Endothelial cell (in vitro differentiated cells): ENCODE measurements at regions not wholly inside any gene's neighbourhood (a gene's known extent, or its start where the extent isn't known, plus 50 kb on each side); places are given as distances from the start of the nearest gene placed in this dataset.

ENCODE experiments used
- DNase-seq: peaks from one replicate; pipeline ENCODE4 v3.0.0; 2021; ENCODE audit warnings: low spot score
- H3K27ac Mint-ChIP-seq: one replicate; pipeline ENCODE4 v1.8.0; 2021; ENCODE audit warnings: mixed read lengths, inconsistent platforms; ENCODE audit not compliant: unreplicated experiment
- H3K27me3 Mint-ChIP-seq: one replicate; pipeline ENCODE4 v1.8.0; 2021; ENCODE audit warnings: mild to moderate bottlenecking, moderate library complexity, mixed read lengths, inconsistent platforms; ENCODE audit not compliant: unreplicated experiment
- H3K36me3 Mint-ChIP-seq: one replicate; pipeline ENCODE4 v1.8.0; 2021; ENCODE audit warnings: mild to moderate bottlenecking, low read depth, mixed read lengths, inconsistent platforms; ENCODE audit not compliant: unreplicated experiment
- H3K4me1 Mint-ChIP-seq: one replicate; pipeline ENCODE4 v1.8.0; 2021; ENCODE audit warnings: mild to moderate bottlenecking, mixed read lengths, inconsistent platforms; ENCODE audit not compliant: unreplicated experiment
- H3K4me3 Mint-ChIP-seq: one replicate; pipeline ENCODE4 v1.8.0; 2021; ENCODE audit warnings: mild to moderate bottlenecking, mixed read lengths, inconsistent platforms; ENCODE audit not compliant: unreplicated experiment
- H3K9me3 Mint-ChIP-seq: one replicate; pipeline ENCODE4 v1.8.0; 2021; ENCODE audit warnings: mixed read lengths, inconsistent platforms; ENCODE audit not compliant: unreplicated experiment
- CTCF ChIP-seq: fragments of 200-600 bp; sonication (generic); IDR thresholded peaks from one replicate; pipeline ENCODE4 v1.5.0; 2021; ENCODE audit warnings: antibody characterized with exemption; ENCODE audit not compliant: unreplicated experiment

- Mint-ChIP-seq H3K4me3 (no peak overlapping the region), H3K27me3 (no peaks in the 10 kb centered on the region), H3K9me3 (no peaks in the 10 kb centered on the region), H3K27ac (no peak overlapping the region), H3K4me1 (no peaks in the 10 kb centered on the region), H3K36me3 (no peaks in the 10 kb centered on the region)
- no peak for DNase-seq
- TF ChIP-seq CTCF: no peak
Observed at GRCh38 chr6:113381959-113382358, 475.2 kb upstream of the MARCKS start.

- no peak for DNase-seq
- Mint-ChIP-seq H3K27ac (no peak overlapping the region), H3K4me1 (no peaks in the 10 kb centered on the region), H3K36me3 (no peaks in the 10 kb centered on the region), H3K27me3 (no peaks in the 10 kb centered on the region), H3K4me3 (no peak overlapping the region), H3K9me3 (no peaks in the 10 kb centered on the region)
- no peak for TF ChIP-seq CTCF
Observed at GRCh38 chr6:113383701-113384100, 473.4 kb upstream of the MARCKS start.

GRCh38 chr6:113385020-113385431, 472.1 kb upstream of the MARCKS start:
- no peaks in the 10 kb centered on the region for H3K9me3 Mint-ChIP-seq
- TF ChIP-seq CTCF: no peak
- H3K36me3 Mint-ChIP-seq: no peaks in the 10 kb centered on the region
- DNase-seq: no peak
- no peak overlapping the region for H3K27ac Mint-ChIP-seq
- no peak overlapping the region for H3K4me3 Mint-ChIP-seq
- no peaks in the 10 kb centered on the region for H3K4me1 Mint-ChIP-seq
- H3K27me3 Mint-ChIP-seq: no peaks in the 10 kb centered on the region

GRCh38 chr6:113388996-113389395, 468.1 kb upstream of the MARCKS start:
- Mint-ChIP-seq H3K9me3 (no peaks in the 10 kb centered on the region), H3K36me3 (no peaks in the 10 kb centered on the region), H3K27me3 (no peaks in the 10 kb centered on the region), H3K4me1 (peaks cover 7% of the 10 kb centered on the region), H3K4me3 (no peak overlapping the region), H3K27ac (no peak overlapping the region)
- DNase-seq: no peak
- TF ChIP-seq CTCF: no peak

GRCh38 chr6:113392551-113393055, 464.5 kb upstream of the MARCKS start:
- Mint-ChIP-seq H3K36me3 (no peaks in the 10 kb centered on the region), H3K9me3 (no peaks in the 10 kb centered on the region), H3K4me1 (peaks cover 24% of the 10 kb centered on the region), H3K27ac (no peak overlapping the region), H3K4me3 (no peak overlapping the region), H3K27me3 (no peaks in the 10 kb centered on the region)
- TF ChIP-seq CTCF: no peak
- no peak for DNase-seq
